SU-DHL-6 (cell line): ENCODE measurements at regions not wholly inside any gene's neighbourhood (a gene's known extent, or its start where the extent isn't known, plus 50 kb on each side); places are given as distances from the start of the nearest gene placed in this dataset.

Experiments used
- H2AFZ ChIP-seq: fragments of 200-600 bp; sonication (generic); 2 replicates; pipeline ENCODE4 v1.6.1; 2014; ENCODE audit warnings: low read depth, mild to moderate bottlenecking, moderate library complexity, mixed read lengths, antibody characterized with exemption, low read length; ENCODE audit not compliant: severe bottlenecking
- H3F3A ChIP-seq: fragments of 200-600 bp; shearing (Covaris generic); 2 replicates; pipeline ENCODE4 v1.6.0; 2016; ENCODE audit warnings: antibody characterized with exemption, mild to moderate bottlenecking; ENCODE audit not compliant: insufficient read depth
- H3K27ac ChIP-seq: fragments of 200-600 bp; sonication (generic); 2 replicates; pipeline ENCODE4 v1.5.1; 2016; ENCODE audit warnings: low read depth, mild to moderate bottlenecking, low read length, moderate library complexity, mixed read lengths
- H3K27me3 ChIP-seq: fragments of 200-600 bp; sonication (generic), shearing (Covaris generic); 2 replicates; pipeline ENCODE4 v1.6.0; 2014; ENCODE audit warnings: mild to moderate bottlenecking, low read length
- H3K36me3 ChIP-seq: fragments of 200-600 bp; sonication (generic); 2 replicates; pipeline ENCODE4 v1.6.1; 2014; ENCODE audit warnings: mild to moderate bottlenecking, low read length, mixed read lengths
- H3K4me2 ChIP-seq: fragments of 300-600, 200-600 bp; shearing (Covaris generic), sonication (generic); 2 replicates; pipeline ENCODE4 v1.6.0; 2014; ENCODE audit warnings: low read length, low read depth, mild to moderate bottlenecking; ENCODE audit not compliant: poor library complexity, severe bottlenecking
- H3K4me3 ChIP-seq: fragments of 200-600 bp; sonication (generic); 2 replicates; pipeline ENCODE4 v1.5.1; 2014; ENCODE audit warnings: antibody characterized with exemption, low read length, mild to moderate bottlenecking, mixed read lengths; ENCODE audit not compliant: insufficient read depth, poor library complexity, severe bottlenecking
- H3K79me2 ChIP-seq: fragments of 200-600 bp; sonication (generic); 2 replicates; pipeline ENCODE4 v1.6.1; 2014; ENCODE audit warnings: mild to moderate bottlenecking, low read length, moderate library complexity; ENCODE audit not compliant: insufficient read depth
- H3K9ac ChIP-seq: fragments of 200-600 bp; sonication (generic); 2 replicates; pipeline ENCODE4 v1.7.0; 2014; ENCODE audit warnings: mild to moderate bottlenecking, low read length
- H3K9me2 ChIP-seq: fragments of 200-600 bp; sonication (generic); replicated peaks from 2 replicates; pipeline ENCODE4 v1.6.1; 2014; ENCODE audit warnings: low read length; ENCODE audit not compliant: insufficient read depth
- H3K9me3 ChIP-seq: fragments of 200-600 bp; sonication (generic); 2 replicates; pipeline ENCODE4 v1.6.1; 2014; ENCODE audit warnings: low read length, mixed read lengths; ENCODE audit not compliant: insufficient read depth
- H4K20me1 ChIP-seq: fragments of 200-600 bp; sonication (generic); 2 replicates; pipeline ENCODE4 v1.6.1; 2014; ENCODE audit warnings: low read depth, mild to moderate bottlenecking, antibody characterized with exemption, low read length, moderate library complexity, mixed read lengths
- CTCF ChIP-seq: fragments of 200-600 bp; sonication (generic); IDR thresholded peaks from one replicate; pipeline ENCODE4 v1.5.1; 2017; ENCODE audit warnings: antibody characterized with exemption, mild to moderate bottlenecking, low read length, moderate library complexity; ENCODE audit not compliant: insufficient read depth, poor library complexity, severe bottlenecking
- EZH2phosphoT487 ChIP-seq: fragments of 200-600 bp; sonication (generic), shearing (Covaris generic); conservative IDR thresholded peaks from 2 replicates; pipeline ENCODE4 v1.6.1; 2018; ENCODE audit warnings: mild to moderate bottlenecking, antibody characterized with exemption, low read length, moderate library complexity, mixed read lengths

DNA sequence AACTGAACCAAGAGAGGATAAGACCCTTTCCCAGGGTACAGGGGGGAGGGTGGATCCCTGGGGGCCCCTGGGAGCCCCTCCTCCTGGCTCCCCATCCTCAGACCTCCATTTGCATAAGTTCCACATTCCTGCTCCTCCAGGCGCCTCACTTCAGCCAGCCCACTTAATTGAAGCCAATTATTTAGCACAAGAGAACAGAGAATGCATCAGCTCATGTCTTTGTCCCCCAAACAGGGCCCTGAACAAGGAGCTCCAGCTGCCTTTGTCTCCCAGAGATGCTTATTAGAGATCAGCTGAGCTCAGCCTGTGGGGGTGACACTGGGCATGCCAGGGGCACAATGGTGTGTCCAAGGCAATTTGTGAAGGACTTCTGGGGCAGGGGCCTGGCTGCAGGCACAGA lies 89.9 kb upstream of the PRDM11 start:
- no peak overlapping the region for H2AFZ ChIP-seq
- H3K4me3 ChIP-seq = no peak overlapping the region
- H3K36me3 ChIP-seq = no peaks in the 10 kb centered on the region
- H3K79me2 ChIP-seq = no peaks in the 10 kb centered on the region
- H3F3A ChIP-seq = no peaks in the 10 kb centered on the region
- H3K4me2 ChIP-seq = no peak overlapping the region
- no peaks in the 10 kb centered on the region for H3K9me2 ChIP-seq
- TF ChIP-seq CTCF (no peak), EZH2phosphoT487 (no peak)
- H3K27me3 ChIP-seq = no peaks in the 10 kb centered on the region
- H4K20me1 ChIP-seq = no peaks in the 10 kb centered on the region
- H3K9ac ChIP-seq = no peak overlapping the region
- no peak overlapping the region for H3K27ac ChIP-seq
- H3K9me3 ChIP-seq = no peaks in the 10 kb centered on the region

GRCh38 chr11:45057938-45058646 lies 88.3 kb upstream of the PRDM11 start:
- H3K79me2 ChIP-seq = no peaks in the 10 kb centered on the region
- H3K36me3 ChIP-seq = no peaks in the 10 kb centered on the region
- no peaks in the 10 kb centered on the region for H3K27me3 ChIP-seq
- H4K20me1 ChIP-seq = no peaks in the 10 kb centered on the region
- no peak overlapping the region for H3K4me3 ChIP-seq
- H3K9ac ChIP-seq = no peak overlapping the region
- H3K27ac ChIP-seq = no peak overlapping the region
- H3K4me2 ChIP-seq = no peak overlapping the region
- no peak overlapping the region for H2AFZ ChIP-seq
- no peaks in the 10 kb centered on the region for H3K9me3 ChIP-seq
- H3F3A ChIP-seq = no peaks in the 10 kb centered on the region
- TF ChIP-seq CTCF (no peak), EZH2phosphoT487 (no peak)
- H3K9me2 ChIP-seq = no peaks in the 10 kb centered on the region

DNA sequence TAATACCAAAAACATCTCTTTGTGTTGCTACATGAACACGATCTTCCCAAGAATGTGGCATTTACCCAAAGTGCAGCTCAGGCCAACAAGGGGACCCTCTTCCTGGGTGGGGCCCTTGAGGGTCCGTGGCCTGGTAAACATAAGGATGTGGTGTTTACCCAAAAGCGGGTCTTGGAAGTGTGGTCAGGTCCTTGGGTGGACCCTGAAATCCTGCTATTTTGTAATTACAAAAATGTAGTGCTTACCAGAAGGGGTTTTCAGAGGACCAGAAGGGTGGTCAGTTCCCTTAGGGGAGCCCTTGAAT lies 87.8 kb upstream of the PRDM11 start:
- Histone ChIP-seq H4K20me1 (no peaks in the 10 kb centered on the region), H3K4me2 (no peak overlapping the region), H3K27ac (no peak overlapping the region), H3K79me2 (no peaks in the 10 kb centered on the region), H3K4me3 (no peak overlapping the region), H3K27me3 (no peaks in the 10 kb centered on the region), H3K9ac (no peak overlapping the region), H3K9me2 (no peaks in the 10 kb centered on the region), H3F3A (no peaks in the 10 kb centered on the region), H2AFZ (no peak overlapping the region), H3K36me3 (no peaks in the 10 kb centered on the region), H3K9me3 (no peaks in the 10 kb centered on the region)
- TF ChIP-seq EZH2phosphoT487 = no peak
- TF ChIP-seq CTCF = no peak

DNA sequence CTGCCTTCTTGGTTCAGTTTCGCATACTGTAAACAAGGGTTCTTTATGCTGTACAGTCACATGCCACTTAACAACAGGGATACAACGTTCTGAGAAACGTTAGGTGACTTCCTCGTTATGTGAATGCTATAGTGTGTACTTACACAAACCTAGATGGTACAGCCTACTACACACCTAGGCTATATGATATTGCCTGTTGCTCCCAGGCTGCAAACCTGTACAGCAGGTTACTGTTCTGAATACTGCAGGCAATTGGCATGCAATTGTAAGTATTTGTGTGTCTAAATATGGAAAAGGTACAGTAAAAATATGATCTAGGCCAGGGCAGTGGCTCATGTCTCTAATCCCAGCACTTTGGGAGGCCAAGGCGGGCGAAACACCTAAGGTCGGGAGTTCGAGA lies 85.7 kb upstream of the PRDM11 start:
- TF ChIP-seq CTCF (no peak), EZH2phosphoT487 (no peak)
- H3K27ac ChIP-seq = no peak overlapping the region
- no peaks in the 10 kb centered on the region for H3F3A ChIP-seq
- no peaks in the 10 kb centered on the region for H3K9me2 ChIP-seq
- no peaks in the 10 kb centered on the region for H4K20me1 ChIP-seq
- no peak overlapping the region for H3K4me2 ChIP-seq
- H2AFZ ChIP-seq = no peak overlapping the region
- no peaks in the 10 kb centered on the region; the same call in 1 of the 2 replicates for H3K27me3 ChIP-seq
- H3K9ac ChIP-seq = no peak overlapping the region
- H3K79me2 ChIP-seq = no peaks in the 10 kb centered on the region
- no peaks in the 10 kb centered on the region for H3K36me3 ChIP-seq
- H3K9me3 ChIP-seq = no peaks in the 10 kb centered on the region
- H3K4me3 ChIP-seq = no peak overlapping the region
